Epithelial cell of proximal tubule (primary cell): ENCODE measurements at regions not wholly inside any gene's neighbourhood (a gene's known extent, or its start where the extent isn't known, plus 50 kb on each side); places are given as distances from the start of the nearest gene placed in this dataset.

Experiments
- DNase-seq: peaks from one replicate; pipeline ENCODE4 v3.0.0-alpha.2; 2011; ENCODE audit warnings: low read depth
- H3K4me3 ChIP-seq: 2 replicates; pipeline ENCODE4 v1.5.1; 2011; ENCODE audit warnings: low read depth, mild to moderate bottlenecking, low read length
- CTCF ChIP-seq: conservative IDR thresholded peaks from 2 replicates; pipeline ENCODE4 v1.5.1; 2012; ENCODE audit warnings: low read depth, mild to moderate bottlenecking, low read length

DNA sequence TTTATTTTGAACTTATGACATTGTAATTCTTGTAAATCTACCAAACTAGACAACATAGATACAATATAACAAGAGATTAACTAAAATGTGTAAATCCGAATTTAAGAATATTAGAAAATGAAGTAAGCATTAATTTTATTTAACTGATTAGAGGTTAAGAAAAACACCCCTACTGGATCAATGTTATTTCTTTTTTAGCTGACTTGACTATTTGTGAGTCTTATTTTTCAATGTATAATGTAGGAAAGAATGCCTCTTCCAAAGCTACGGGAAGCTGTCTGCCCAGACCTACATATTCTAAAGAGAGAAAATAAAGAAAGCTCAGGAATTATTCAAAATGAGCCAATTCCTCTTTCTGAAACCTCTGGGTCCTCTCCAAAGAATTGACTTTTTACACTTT, 490.8 kb upstream of the CDH7 start:
- no peak for TF ChIP-seq CTCF
- no peak overlapping the region for H3K4me3 ChIP-seq
- DNase-seq = no peak

DNA sequence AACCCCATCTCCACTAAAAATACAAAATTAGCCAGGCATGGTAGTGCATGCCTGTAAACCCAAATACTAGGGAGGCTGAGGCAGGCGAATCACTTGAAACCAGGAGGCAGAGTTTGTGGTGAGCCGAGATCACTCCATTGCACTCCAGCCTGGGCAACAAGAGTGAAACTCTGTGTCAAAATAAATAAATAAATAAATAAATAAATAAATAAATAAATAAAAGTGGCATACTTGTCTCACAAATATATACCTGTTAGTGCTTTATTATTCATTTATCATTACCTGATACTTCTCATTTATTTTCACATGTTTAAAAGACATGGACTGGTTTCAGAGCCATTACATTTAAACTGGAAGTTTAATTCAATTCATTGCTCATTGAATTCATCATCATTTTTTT, 491.4 kb upstream of the CDH7 start:
- TF ChIP-seq CTCF = no peak
- H3K4me3 ChIP-seq = no peak overlapping the region
- no peak for DNase-seq

DNA sequence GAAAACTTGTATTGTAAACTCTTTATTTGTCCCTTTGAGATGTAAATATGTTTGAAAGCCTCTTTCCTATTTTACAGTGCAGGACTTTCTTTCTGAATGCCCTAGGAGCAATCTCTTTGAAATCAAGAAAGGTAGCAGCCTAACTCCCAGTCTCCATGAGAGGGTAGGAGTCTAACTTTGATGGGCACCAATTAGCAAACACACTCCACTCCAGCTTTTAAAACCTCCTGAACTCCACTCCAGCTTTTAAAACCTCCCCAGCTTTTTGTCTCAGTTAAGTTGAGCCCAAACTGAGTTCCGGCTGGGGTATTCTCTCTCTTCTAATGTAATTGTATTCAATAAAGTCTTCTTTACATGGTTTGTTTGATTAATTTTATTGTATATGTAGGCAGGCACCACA, 493.7 kb upstream of the CDH7 start:
- no peak for TF ChIP-seq CTCF
- no peak overlapping the region for H3K4me3 ChIP-seq
- DNase-seq = no peak

- no peak for TF ChIP-seq CTCF
- no peak for DNase-seq
- no peak overlapping the region for H3K4me3 ChIP-seq
Measured at GRCh38 chr18:65255417-65255816, 495.4 kb upstream of the CDH7 start.

- TF ChIP-seq CTCF = no peak
Measured at GRCh38 chr18:65239787-65240186, 511.0 kb upstream of the CDH7 start.

DNA sequence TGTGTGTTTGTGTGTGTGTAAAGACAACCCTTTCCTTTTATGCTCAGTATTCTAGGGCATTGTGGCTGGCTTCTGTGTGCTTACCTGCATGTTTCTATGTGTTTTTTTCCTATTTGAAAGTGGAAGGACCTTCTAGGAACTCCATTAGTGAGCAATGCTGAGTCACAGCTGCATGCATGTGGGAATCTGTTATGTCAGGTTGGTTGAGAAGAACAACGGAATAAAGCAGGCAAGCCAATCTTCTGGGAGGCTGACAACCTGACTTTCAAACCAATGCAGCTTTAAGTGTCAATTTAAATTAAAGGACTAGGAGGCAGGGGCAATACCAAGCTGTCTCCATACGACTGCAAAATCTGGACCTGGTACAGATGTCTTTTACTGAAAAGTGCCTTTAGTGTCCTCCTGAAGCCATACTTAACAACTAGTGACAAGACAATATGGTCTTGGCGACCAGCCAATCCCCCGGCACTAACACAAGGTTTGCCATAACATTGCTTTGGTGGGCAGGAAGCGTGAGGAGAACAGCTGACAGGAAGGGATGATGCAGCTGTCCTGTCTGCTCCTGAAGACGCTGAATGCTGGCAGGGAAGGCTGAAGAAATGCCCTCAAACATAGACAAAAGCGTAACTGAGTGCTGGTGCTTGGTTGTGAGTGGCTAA, 514.7 kb upstream of the CDH7 start:
- H3K4me3 ChIP-seq = no peak overlapping the region
- no peak for TF ChIP-seq CTCF
- DNase-seq = peak; percentile 7

More at GRCh38 chr18:65239787-65240186, 511.0 kb upstream of the CDH7 start:
- DNase-seq = no peak
- no peak overlapping the region for H3K4me3 ChIP-seq

- DNase-seq = no peak
- no peak overlapping the region for H3K4me3 ChIP-seq
- TF ChIP-seq CTCF = no peak
Measured at GRCh38 chr18:65230311-65230710, 520.5 kb upstream of the CDH7 start.
